Tibial nerve (tissue), 4 donors: ENCODE measurements at regions not wholly inside any gene's neighbourhood (a gene's known extent, or its start where the extent isn't known, plus 50 kb on each side); places are given as distances from the start of the nearest gene placed in this dataset.

Experiments
- DNase-seq, 2 donors: peaks; one replicate each; pipeline ENCODE4 v3.0.0-alpha.2; 2019; ENCODE audit warnings: low spot score in 2 of 2
- H3K27ac ChIP-seq, 4 donors: fragments of 200-600 bp; sonication (generic) in 3 of 4; one replicate each; pipeline ENCODE4 v1.5.1; 2017 to 2019; ENCODE audit warnings: mild to moderate bottlenecking in 1 of 4
- H3K27me3 ChIP-seq, 2 donors: fragments of 200-600 bp; sonication (generic) in 1 of 2; one replicate each; pipeline versions ENCODE4 v1.5.1 to v1.6.0; 2017 to 2019
- H3K36me3 ChIP-seq, 3 donors: fragments of 200-600 bp; sonication (generic); one replicate each; pipeline ENCODE4 v1.5.1; 2018 to 2019
- H3K4me1 ChIP-seq, 4 donors: fragments of 200-600 bp; sonication (generic) in 3 of 4; one replicate each; pipeline ENCODE4 v1.5.1; 2017 to 2019
- H3K4me3 ChIP-seq, 4 donors: fragments of 200-600 bp; sonication (generic) in 3 of 4; one replicate each; pipeline ENCODE4 v1.5.1; 2017 to 2019; ENCODE audit warnings: mild to moderate bottlenecking in 1 of 4, moderate library complexity in 1 of 4
- H3K9me3 ChIP-seq, 4 donors: fragments of 200-600 bp; sonication (generic) in 3 of 4; one replicate each; pipeline ENCODE4 v1.5.1; 2017 to 2019
- EP300 ChIP-seq, 2 donors: sonication (generic); formaldehyde crosslinking; IDR thresholded peaks; one replicate each; pipeline ENCODE4 v1.6.1; 2017; ENCODE audit warnings: antibody characterized with exemption in 2 of 2, mild to moderate bottlenecking in 1 of 2
- POLR2A ChIP-seq, 2 donors: fragments of 450-650 bp; IDR thresholded peaks; one replicate each; pipeline ENCODE4 v1.6.1; 2017; ENCODE audit warnings: antibody characterized with exemption in 2 of 2, mild to moderate bottlenecking in 2 of 2, moderate library complexity in 2 of 2
- WGBS, 2 donors: methylation state at CpG; one replicate each; pipeline ENCODE4 v1.1.5; 2018; 5-methylcytosine and 5-hydroxymethylcytosine counted together
- TF ChIP-seq, protein P1 (sequence below), 5 experiments: fragments of 200-600 bp in 3 of 5; fragments of 450-650 bp in 2 of 5; sonication (generic) in 3 of 5; IDR thresholded peaks; one replicate each; pipeline ENCODE4 v1.5.1; 2016 to 2019; ENCODE audit warnings: antibody characterized with exemption in 5 of 5, mild to moderate bottlenecking in 3 of 5, moderate library complexity in 2 of 5

DNA sequence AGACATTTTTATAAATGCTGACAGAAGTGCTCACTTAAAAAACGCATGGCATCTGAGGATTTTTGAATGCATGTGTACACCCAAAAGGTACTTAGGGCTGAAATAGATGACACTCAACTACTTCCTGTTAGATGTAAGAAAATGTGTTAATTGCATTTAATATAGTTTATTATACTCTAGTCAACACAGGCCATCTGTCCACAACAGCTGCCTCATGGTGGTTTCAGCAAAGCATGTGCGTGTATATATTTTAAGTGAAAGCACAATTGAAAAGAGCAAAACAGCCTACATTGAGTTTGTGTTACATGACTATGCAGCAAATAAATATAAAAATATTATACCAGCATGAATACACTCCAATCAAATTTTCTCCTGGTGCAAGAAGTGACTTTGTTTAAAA is 1233.0 kb upstream of the EYS start:
- Histone ChIP-seq H3K36me3 (no peaks in the 10 kb centered on the region), H3K4me3 (no peak overlapping the region), H3K27ac (no peak overlapping the region), H3K4me1 (no peaks in the 10 kb centered on the region), H3K9me3 (no peaks in the 10 kb centered on the region), H3K27me3 (no peaks in the 10 kb centered on the region)
- no peak for DNase-seq
- TF ChIP-seq POLR2A (IDR thresholded peaks at IDR 0.05) (no peak), EP300 (IDR thresholded peaks at IDR 0.05) (no peak)
- TF ChIP-seq, protein P1, sequence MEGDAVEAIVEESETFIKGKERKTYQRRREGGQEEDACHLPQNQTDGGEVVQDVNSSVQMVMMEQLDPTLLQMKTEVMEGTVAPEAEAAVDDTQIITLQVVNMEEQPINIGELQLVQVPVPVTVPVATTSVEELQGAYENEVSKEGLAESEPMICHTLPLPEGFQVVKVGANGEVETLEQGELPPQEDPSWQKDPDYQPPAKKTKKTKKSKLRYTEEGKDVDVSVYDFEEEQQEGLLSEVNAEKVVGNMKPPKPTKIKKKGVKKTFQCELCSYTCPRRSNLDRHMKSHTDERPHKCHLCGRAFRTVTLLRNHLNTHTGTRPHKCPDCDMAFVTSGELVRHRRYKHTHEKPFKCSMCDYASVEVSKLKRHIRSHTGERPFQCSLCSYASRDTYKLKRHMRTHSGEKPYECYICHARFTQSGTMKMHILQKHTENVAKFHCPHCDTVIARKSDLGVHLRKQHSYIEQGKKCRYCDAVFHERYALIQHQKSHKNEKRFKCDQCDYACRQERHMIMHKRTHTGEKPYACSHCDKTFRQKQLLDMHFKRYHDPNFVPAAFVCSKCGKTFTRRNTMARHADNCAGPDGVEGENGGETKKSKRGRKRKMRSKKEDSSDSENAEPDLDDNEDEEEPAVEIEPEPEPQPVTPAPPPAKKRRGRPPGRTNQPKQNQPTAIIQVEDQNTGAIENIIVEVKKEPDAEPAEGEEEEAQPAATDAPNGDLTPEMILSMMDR (IDR thresholded peaks at IDR 0.05) = no peak
- WGBS, 2 donors = 90 to 95% methylated on average over 2 of the region's 2 CpGs

- Histone ChIP-seq H3K4me1 (no peaks in the 10 kb centered on the region), H3K36me3 (no peaks in the 10 kb centered on the region), H3K9me3 (no peaks in the 10 kb centered on the region), H3K27ac (no peak overlapping the region), H3K27me3 (no peaks in the 10 kb centered on the region), H3K4me3 (no peak overlapping the region)
- DNase-seq = no peak
- 83 to 84% methylated on average over 1 to 3 of the region's 3 CpGs for WGBS, 2 donors
- TF ChIP-seq EP300 (IDR thresholded peaks at IDR 0.05) (no peak), POLR2A (IDR thresholded peaks at IDR 0.05) (no peak)
- TF ChIP-seq, protein P1 (IDR thresholded peaks at IDR 0.05) = no peak
Measured at GRCh38 chr6:66937180-66937579, 1230.2 kb upstream of the EYS start.

DNA sequence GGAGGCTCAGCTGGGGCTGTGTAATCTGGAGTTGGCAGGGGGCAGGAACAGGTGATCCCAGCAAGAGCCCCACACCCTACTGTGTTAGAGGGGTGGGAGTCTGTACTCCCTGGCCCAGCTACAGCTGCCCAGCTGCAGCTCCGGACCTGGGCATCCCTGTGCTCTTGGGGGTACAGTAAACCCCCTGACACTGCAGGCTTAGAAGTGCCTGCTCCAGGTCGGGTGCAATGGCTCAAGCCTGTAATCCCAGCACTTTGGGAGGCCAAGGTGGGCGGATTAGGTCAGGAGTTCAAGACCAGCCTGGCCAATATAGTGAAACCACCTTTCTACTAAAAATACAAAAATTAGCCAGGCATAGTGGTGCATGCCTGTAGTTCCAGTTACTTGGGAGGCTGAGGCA is 1228.6 kb upstream of the EYS start:
- 72 to 77% methylated on average over 3 of the region's 3 CpGs for WGBS, 2 donors
- no peaks in the 10 kb centered on the region for H3K27me3 ChIP-seq
- no peak overlapping the region for H3K27ac ChIP-seq
- DNase-seq = no peak
- no peaks in the 10 kb centered on the region for H3K4me1 ChIP-seq
- H3K36me3 ChIP-seq = no peaks in the 10 kb centered on the region
- TF ChIP-seq, protein P1 (IDR thresholded peaks at IDR 0.05) = no peak
- TF ChIP-seq POLR2A (IDR thresholded peaks at IDR 0.05) = no peak
- TF ChIP-seq EP300 (IDR thresholded peaks at IDR 0.05) = no peak
- H3K4me3 ChIP-seq = no peak overlapping the region
- no peaks in the 10 kb centered on the region for H3K9me3 ChIP-seq

DNA sequence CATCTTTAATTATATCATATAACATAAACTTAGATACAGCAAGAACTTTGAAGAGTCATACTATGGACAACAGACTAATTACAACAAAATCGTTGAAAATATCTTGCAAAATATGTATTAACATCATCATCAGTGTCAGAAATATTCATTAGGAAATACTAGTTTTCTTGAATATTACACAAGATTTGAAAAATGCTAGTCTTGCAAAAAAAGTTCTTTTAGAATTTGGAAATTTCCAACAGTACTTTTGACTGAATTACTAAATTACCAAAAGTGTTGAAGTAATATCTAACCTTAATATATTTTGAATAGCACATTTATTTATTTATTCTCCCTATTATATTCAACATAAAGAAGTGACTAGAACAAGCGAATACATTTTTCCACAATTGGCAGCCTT is 1224.8 kb upstream of the EYS start:
- TF ChIP-seq, protein P1 (IDR thresholded peaks at IDR 0.05) = no peak
- no peak for TF ChIP-seq EP300 (IDR thresholded peaks at IDR 0.05)
- TF ChIP-seq POLR2A (IDR thresholded peaks at IDR 0.05) = no peak
- no peak overlapping the region for H3K4me3 ChIP-seq
- no peaks in the 10 kb centered on the region for H3K4me1 ChIP-seq
- H3K9me3 ChIP-seq = peaks cover 0 to 6% (median 0%) of the 10 kb centered on the region in 4 donors
- H3K27ac ChIP-seq = no peak overlapping the region
- H3K36me3 ChIP-seq = no peaks in the 10 kb centered on the region
- DNase-seq = no peak
- 81 to 86% methylated on average over 2 of the region's 2 CpGs for WGBS, 2 donors
- H3K27me3 ChIP-seq = no peaks in the 10 kb centered on the region

DNA sequence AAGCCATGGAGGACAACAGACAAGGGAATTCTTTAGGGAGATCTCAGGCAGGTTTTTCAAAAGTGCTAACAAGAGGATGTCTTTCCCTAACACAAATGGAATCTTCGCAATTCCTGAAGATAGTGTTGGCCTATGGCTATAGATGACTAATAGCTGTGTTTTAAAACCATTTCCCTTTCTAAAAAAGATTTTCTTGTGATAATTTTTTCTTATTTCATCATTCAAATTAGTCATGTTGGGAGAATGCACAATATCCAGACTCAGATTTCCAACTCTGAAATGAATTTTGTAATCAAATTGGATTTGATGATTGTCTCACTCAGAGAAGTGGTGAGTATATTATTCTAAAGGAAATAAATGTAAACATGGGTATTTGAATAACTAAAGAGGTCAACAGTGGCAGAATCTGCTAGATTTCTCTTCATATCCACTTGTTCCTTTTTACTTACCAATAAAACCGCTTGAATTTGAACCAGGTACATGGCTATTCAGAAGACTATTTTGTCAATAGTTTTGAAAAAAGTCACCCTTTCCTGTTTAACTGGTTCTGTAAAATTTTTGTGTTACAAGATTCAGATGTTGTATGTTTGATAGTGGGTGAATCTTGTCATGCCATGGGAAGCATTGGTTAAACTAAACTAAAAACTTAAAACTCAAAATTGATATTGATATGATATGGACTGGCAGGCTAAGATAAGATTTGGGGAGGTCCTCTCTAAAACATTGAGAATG is 1223.7 kb upstream of the EYS start:
- TF ChIP-seq POLR2A (IDR thresholded peaks at IDR 0.05) (no peak), EP300 (IDR thresholded peaks at IDR 0.05) (no peak)
- TF ChIP-seq, protein P1 (IDR thresholded peaks at IDR 0.05) = no peak
- 92 to 94% methylated on average over 2 of the region's 2 CpGs for WGBS, 2 donors

More for the DNA sequence above, 1223.7 kb upstream of the EYS start:
- H3K27ac ChIP-seq = no peak overlapping the region
- peaks cover 0 to 17% (median 2%) of the 10 kb centered on the region in 4 donors for H3K9me3 ChIP-seq
- DNase-seq = no peak
- H3K4me3 ChIP-seq = no peak overlapping the region
- H3K36me3 ChIP-seq = no peaks in the 10 kb centered on the region
- H3K4me1 ChIP-seq = no peaks in the 10 kb centered on the region
- no peaks in the 10 kb centered on the region for H3K27me3 ChIP-seq
